Activated CD4-positive, CD25-positive, alpha-beta regulatory T cell treated with anti-CD3 and anti-CD28 coated beads, Interleukin-2, amount 50 U/mL, for 24 hours (primary cell): ENCODE measurements at regions not wholly inside any gene's neighbourhood (a gene's known extent, or its start where the extent isn't known, plus 50 kb on each side); places are given as distances from the start of the nearest gene placed in this dataset.
"Not testable (repeated sequence)": the region's sequence is repeated elsewhere in the genome, so short reads cannot be mapped to it uniquely, and the experiment has no call there.

Experiments
- ATAC-seq, 2 donors: fragments of 150-1000 bp; cut with Tn5 transposase; one replicate each; pipeline ENCODE4 v1.10.0; 2021; ENCODE audit warnings: mild to moderate bottlenecking in 1 of 2, moderate library complexity in 1 of 2

DNA sequence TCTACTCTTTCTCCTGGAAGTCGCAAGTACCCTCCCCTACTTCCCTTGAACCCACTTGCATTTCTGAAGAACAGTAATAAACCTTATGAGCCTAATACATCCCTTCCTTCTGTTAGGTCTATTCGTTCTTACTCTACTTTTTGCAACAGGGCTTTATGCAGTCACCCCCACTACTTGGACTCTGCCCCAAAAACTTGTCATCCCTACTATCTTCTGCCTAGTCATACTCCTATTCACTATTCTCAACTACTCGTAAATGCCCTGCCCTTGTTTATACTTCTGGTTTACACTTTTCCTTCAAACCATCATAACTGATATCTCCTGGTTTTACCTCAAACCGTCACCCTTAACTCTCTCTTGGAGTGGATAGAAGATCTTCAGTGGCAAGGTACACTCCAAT is 55.2 kb upstream of the SLIT2 start:
- ATAC-seq = no peak

DNA sequence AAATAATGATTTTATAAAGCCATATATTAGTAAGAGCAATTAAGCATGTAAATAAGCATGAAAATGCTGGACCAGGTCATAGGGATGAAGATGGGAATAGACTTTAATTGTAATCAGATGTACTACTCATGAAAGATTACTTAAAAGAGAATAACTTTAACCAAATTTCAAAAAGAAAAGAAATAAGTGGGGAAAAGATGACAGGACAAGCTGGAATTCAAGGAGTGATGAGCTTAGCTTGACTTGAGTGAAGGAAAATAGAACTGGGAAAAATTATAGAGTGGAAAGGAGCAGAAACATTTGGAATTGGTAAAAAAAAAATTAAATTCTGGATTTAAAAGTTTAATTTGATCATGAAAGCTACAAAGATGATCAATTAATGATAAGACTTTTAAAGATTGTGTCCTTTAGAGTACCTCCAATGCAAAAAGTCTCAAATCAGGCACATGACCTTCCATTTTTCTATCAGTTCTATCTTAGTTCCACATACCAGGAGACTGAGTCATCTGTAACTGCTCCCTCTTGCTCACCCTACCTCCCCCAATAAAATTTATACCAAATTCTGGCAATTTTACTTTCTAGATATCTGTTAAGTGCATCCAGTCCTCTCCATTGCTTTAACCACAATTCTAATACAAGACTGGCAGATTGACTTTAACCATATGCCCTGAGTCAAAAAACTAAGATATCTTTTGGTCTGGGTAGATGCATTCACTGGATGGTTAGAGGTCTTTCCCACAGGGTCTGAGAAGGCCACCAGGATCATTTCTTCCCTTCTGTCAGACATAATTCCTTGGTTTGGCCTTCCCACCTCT is 56.4 kb upstream of the SLIT2 start:
- no peak for ATAC-seq

DNA sequence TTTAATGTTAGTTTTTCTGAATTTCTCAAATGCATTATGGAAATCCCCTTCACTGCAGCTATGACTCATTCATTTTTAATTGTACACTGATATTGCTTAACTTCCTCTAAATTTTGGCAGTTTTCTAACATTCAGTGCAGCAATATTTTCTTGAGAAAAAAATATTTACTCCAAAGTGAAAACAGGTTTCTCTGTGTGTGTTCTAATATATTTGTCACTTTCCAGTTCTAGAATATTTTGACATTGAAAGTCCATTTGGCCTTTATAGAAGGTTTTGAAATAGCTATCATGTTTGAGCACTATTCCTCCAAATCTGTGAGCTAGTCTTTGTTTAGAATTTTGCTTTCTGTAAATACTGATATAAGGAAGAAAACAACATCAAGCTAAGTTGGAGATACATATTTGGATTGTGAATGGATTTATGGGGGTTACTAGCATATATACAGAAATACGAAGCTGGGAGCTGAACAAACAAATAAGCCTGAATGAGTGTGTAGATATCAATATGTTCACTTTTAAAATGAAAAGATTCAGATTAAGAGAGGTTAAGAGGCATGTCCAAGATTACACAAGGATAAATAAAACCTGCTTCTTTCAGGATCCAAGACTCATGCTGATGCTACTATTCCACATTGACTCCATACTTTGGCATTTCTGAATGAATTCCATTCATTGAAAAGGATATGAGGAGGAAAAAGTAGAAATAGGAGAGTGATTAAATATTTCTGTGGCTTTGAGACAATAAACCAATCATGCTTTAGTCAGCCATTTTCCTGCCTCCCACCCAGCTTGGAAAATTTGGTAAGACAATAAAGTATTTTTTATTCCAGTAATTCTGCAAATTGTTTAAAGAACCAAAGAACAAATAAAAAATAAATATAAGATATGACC is 57.3 kb upstream of the SLIT2 start:
- ATAC-seq = no peak

DNA sequence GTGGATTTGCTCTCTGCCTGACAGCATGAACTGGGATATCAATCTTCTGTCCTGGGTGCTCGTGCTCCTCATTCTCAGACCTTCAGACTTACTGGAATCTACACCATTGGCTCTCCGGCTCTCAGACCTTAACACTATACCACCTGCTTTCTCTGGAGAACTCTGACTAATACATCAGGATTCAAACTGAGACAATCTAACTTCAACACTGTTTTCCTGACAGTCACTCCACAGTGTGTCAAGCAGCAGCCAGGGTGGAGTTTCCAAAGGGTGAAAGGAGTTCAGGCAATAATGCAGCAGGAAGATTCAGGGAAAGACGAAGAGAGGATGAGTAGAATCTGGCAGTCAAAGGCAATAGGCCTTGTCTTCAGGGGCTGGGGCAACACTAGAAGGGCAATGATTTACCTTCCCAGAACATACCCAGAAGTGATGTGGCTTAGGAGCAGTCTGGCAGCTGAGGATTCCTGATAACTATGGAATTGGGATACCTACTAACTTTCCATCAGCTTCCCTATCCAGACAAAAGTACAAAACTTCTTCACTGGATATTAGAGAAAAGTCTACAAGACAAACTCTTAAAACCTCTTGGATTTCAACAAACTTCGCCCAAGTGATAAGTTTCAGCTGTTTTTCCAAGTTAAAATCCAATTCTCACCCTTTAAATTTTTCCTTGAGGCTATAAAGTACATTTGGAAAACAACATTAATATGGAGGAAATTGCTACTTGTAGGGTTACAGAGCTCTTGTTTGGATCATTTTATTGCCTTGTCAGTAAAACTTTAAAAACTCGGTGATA is 58.4 kb upstream of the SLIT2 start:
- no peak for ATAC-seq

DNA sequence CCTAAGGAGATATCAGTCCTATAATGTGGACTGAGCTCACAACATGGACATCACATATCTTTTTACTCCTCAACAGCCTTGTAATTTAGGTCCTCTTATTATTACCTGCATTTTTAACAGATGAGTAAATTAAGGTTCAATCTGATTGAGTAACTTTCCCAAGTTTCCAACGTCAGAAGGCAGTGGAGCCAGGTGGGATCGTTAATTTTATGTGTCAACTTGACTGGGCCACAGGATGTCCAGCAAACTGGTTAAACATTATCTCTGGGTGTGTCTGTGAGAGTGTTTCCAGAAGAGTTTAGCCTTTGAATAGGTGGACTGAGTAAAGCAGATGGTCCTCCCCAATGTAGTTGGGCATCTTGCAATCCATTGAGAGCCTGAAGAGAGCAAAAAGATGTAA is 59.0 kb upstream of the SLIT2 start:
- ATAC-seq = no peak

DNA sequence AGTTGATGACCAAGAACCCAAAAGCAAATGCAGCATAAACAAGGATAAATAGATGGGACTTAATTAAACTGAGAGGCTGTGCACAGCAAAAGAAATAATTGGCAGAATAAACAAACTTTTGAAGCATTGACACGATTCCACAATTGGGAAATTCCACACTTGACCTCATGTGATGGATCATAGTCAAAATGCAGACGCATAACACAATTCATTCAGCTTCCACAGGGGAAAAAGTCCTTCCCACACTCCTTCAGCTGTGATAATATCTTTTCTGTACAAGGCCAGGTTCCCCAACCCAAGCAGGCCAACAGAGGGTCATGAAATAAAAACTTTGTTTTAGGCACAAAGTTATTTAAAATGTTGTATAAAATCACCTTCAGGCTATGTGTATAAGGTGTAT is 66.6 kb upstream of the SLIT2 start:
- ATAC-seq = no peak

DNA sequence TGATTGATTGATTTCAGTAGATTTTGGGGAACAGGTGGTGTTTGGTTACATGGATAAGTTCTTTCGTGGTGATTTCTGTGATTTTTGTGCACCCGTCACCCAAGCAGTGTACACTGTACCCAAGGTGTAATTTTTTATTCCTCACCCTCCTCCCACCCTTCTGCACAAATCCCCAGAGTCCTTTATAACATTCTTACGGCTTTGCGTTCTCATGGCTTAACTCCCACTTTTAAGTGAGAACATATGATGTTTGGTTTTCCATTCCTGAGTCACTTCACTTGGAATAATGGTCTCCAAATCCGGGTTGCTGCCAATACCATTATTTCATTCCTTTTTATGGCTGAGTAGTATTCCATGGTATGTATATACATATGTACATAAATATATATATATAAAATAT is 68.6 kb upstream of the SLIT2 start:
- ATAC-seq = not testable (repeated sequence)

DNA sequence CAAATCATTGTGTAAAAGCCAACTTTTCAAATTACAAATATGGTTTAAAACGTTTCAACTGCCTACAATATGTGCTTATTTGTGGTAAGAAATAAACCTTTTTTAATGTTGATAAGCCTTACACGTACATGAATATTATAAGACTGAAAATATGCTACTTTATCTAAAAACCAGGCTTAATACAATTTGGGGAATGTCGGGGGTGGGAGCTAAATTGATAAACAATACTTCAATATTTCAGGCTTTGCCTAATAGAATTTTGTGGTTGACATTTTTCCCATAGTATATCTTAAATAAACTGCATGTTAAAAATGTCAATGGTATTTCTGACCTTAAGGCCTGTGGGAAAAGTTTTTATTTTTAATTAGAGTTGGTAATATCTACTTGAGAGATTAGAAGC is 69.8 kb upstream of the SLIT2 start:
- no peak for ATAC-seq

DNA sequence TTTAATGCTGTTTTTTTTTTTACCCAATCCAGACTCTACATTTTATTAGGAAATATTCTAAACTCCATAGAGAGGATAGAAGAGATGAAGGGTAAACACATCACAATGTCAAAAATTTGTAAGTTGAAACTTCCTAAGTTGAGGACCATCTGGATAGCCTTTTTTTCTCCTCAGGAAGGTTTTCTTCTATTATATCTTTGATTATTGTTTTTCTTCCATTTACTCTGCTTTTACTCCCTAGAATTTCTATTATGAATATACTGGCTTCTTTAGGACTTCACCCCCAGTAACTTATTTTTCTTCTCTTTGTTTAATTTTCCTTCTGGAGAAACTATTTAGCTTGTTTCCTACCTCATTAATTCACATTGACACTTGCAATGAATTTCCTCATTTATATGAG is 71.2 kb upstream of the SLIT2 start:
- ATAC-seq = no peak

DNA sequence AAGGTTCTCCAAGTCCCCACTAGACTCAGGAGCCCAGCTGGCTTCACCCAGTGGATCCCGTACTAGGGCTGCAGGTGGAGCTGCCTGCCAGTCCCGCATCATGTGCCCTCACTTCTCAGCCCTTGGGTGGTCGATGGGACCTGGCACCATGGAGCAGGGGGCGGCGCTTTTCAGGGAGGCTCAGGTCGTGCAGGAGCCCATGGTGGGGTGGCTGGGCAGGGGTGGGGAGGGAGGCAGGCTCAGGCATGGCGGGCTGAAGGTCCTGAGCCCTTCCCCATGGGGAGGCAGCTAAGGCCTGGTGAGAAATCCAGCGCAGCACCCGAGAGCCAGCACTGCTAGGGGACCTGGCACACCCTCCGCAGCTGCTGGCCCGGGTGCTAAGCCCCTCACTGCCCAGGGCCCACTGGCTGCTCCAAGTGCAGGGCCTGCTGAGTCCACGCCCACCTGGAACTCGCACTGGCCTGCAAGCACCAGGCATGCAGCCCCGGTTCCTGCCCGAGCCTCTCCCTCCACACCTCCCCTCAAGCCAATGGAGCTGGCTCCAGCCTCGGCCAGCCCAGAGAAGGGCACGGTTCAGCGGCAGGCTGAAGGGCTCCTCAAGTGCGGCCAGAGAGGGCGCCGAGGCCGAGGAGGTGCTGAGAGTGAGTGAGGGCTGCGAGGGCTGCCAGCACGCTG is 72.7 kb upstream of the SLIT2 start:
- ATAC-seq = no peak

DNA sequence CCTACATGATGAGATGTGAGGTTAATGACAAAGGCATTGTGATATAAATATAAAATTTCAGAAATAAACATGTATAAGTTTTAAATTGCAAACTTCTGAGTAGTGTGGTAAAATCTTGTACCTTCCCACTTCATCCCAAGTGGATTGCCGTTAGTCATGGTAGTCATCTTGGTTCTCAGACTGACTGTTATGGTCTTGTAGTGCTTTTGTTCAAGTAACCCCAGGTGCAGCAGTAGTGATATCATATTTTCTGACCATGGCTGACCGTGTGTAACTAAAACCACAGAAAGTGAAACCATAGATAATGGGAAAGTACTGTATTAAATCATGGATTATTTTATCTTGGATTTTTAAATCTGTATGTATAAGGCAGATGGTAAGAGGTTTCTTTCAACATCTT is 74.8 kb upstream of the SLIT2 start:
- no peak for ATAC-seq

DNA sequence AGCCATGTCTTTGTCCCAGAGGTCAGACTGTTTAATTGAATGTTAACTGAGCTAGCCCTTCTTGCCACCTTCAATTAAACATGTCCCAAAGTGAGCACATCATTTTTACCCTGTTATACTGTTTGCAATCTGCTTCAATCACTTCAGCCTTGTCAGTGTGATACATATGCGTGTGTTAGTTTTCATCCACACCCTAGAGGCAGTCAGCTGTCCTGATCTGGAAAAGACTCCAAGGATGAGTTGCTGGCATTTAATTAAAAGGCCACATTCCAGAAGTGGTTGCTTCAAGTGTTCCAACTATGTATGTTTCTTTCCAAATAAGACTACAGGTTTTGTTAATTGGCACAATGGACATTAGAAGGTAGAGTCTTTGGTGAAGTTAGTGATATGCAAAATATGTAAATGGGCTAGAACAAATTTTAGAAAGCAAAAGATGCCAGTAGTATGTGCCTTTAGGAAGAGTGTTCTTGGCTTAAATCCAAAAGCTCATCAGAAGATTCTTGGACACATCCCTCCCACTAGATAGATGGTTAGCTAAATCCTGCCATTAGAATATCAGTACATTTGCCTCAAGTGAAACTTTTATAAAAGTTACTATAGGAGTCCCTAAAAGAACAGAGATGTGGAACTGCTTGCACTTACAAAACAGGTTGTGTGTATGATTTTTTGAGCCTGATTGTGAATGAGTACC is 79.5 kb upstream of the SLIT2 start:
- ATAC-seq = no peak

DNA sequence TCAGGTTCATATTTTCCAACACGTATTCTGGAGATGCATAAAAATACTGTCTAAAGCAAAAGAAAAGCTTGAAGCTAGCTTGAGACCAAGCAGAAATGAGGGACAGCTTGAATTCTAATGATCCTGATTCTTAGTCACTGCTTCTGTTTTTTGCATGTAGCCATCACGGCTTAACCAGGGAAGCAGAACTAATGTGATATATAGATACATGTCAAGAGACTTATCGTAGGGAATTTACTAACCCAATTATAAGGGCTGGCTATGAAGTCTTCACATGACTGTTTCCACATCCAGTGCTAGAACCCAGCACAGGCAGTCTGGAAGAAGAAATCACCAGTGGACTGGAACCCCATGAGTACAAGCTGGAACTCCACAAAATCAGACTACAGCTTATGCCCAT is 85.2 kb upstream of the SLIT2 start:
- no peak for ATAC-seq

DNA sequence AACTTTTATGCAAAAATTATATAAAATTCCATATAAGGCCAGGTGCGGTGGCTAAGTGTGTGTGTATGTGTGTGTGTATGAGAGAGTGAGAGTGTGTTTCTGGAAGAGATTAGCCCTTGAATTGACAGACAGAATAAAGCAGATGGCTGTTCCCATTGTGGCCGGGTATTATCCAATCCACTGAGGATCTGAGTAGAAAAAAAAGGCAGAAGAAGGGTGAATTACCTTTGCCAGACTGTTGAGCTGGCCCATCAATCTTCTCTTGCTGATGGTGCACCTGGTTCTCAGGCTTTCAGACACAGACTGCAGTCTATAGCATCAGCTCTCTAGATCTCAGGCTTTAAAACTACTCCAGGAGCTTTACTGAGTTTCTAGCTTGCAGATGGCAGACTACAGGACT is 92.2 kb upstream of the SLIT2 start:
- no peak for ATAC-seq

DNA sequence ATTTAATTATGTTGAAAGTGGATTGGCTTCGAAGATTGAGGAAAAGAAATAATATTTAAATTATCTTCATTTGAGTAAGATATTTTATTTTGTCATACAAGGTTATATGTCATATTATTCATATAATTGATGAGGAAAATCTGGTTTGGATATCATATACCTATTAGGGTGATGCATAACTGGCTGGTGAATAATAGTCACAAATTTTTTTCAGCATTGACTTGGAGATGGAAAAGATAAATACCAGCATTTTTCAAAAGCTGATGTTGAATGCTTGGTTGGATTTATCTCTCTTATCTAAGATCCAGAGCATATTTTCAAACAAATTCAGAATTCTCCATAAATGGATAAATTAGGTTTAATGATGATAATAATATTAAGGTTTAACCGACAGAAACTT is 93.5 kb upstream of the SLIT2 start:
- ATAC-seq = no peak

DNA sequence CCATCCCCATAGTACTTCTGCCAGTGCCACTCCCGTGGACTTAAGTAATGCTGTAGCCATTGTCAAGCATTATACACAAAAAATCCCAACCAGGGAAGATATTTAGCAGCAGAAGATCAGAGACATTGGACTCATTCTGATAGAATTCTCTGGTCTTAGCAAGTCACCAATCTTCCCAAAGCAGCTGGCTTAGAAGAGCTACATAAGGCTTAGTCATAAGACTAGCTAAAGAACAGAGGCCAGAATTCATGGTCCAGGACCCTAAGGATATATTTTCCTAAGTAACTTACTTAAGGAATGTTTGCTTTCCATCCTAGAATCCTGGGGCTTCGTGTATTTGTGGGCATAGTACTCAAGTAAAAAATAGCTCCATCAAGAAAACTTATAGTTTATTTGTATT is 100.3 kb upstream of the SLIT2 start:
- ATAC-seq = no peak

DNA sequence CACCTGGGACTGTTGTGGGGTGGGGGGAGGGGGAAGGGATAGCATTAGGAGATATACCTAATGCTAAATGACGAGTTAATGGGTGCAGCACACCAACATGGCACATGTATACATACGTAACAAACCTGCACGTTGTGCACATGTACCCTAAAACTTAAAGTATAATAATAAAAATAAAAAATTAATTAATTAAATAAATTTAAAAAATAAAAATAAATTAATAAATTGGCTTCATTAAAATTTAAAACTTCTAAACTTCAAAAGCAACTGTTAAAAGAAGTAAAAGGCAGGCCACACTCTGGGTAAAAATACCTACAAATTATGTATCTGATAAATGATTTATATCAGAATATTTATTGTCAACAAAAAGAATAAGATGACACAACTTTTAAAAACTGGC is 102.6 kb upstream of the SLIT2 start:
- ATAC-seq = not testable (repeated sequence)

DNA sequence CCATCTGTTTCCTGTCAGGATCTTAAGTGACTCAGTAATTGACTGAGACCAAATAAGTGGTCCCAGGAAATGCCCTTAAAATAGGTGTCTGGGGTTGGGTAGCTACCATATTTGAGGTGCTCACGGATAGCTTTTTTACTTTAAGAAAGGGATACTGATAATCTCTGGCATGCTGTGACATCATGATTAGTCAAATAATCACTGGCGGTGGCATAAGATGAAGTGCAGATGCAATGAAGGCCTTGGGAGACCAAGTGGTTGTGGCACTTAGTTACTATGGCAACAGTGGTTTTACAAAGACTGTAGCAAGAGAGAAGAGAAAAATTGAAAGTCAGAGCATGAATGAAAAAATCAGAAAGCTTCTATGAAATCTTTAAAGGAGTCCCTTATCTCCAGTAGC is 114.5 kb upstream of the SLIT2 start:
- ATAC-seq = no peak

DNA sequence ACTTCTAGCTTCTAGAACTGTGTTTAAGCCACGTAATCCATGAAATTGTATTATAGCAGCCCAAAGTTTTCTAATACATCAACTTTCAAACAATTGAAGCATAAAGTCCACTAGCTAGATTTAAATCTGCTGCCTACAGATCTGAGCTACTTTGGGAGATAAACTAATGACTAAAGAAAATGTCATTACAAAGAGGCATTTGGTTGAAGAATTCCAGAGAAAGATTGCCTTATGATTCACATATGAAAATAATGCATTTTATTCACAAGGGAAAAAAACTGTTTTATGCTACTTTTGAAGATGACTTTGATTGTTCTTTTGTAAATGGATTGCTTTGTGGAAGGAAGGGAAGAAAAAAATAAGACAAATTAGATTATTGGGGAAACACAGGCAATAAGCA is 124.1 kb upstream of the SLIT2 start:
- no peak for ATAC-seq

DNA sequence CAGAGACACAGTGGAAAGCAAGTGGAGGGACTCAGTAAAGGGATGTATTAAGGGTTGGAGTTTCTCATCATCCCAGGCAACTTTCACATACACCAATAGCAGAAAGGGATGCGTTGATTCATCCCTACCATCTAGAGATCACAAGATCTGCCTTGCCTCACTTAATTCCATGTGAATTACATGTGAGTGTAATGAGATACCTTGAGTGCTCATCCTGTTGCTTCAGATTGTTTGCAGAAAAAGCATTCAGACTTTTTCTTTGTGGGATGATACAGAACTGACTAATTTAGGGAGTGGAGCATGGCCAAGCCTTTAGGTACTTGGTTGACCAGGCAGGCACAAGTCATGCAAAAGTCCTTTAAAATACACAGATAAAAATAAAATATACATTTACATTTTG is 124.8 kb upstream of the SLIT2 start:
- no peak for ATAC-seq

DNA sequence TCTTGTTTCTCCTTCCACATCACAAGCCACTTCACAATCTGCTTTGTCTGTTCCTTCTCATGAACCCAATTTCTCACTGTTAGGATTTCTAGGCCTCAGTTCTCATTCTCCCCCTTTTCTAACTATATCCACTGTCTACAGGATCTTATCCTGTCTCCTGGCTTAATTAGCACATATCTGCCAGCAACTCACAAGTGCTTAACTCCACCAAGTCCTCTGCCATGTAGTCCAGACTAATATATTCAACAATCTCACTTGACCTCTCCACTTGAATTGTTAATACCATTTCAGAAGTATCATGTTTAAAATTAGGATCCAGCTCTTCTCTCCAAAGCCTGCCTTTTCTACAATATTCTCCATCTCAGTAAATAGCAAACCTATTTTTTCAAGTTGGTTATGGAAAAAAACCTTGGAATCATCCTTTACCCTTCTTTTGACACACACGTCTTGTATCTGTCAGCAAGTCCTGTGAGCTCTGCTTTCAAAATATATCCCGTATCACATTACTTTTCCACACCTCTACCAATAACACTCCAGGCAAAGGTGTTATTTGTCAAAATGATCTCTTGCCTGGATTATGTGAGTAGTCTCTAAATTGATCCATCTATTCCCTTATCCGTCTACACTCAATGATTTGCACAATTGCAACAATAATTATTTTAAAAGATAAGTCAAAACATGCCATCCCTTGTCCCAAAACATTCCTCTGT is 127.2 kb upstream of the SLIT2 start:
- ATAC-seq = no peak
